ENCODE measurements at regions not wholly inside any gene's neighbourhood (a gene's known extent, or its start where the extent isn't known, plus 50 kb on each side); places are given as distances from the start of the nearest gene placed in this dataset.

- Mint-ChIP-seq H3K4me1 (peaks cover 0 to 3% (median 0%) of the 10 kb centered on the region in 3 donors), H3K27ac (no peak overlapping the region), H3K36me3 (no peaks in the 10 kb centered on the region), H3K9me3 (peaks cover 0 to 15% (median 2%) of the 10 kb centered on the region in 3 donors), H3K27me3 (no peaks in the 10 kb centered on the region), H3K4me3 (no peak overlapping the region)
- no peak overlapping the region for H3K4me3 ChIP-seq (ENCODE audit: control insufficient read depth in 1 of 2, extremely low read depth in 1 of 2, low read length in 1 of 2)
- ChIA-PET POLR2A (no interaction called here), CTCF (no interaction called here)
- H3K36me3 ChIP-seq (ENCODE audit: control insufficient read depth in 2 of 2, extremely low read depth in 1 of 2, insufficient read depth in 1 of 2, low read length in 1 of 2) = no peaks in the 10 kb centered on the region
- no peaks in the 10 kb centered on the region for H3K27me3 ChIP-seq (replicated peaks in 1 of 2; ENCODE audit: control insufficient read depth in 2 of 2, extremely low read depth in 1 of 2, insufficient read depth in 2 of 2, low read length in 1 of 2)
- ATAC-seq (replicated peaks in 1 of 4) (no peak), DNase-seq (no peak)
- no peaks in the 10 kb centered on the region for H3K9me3 ChIP-seq
- no CpG with 5 or more reads among the region's 2 CpGs for WGBS (ENCODE audit: insufficient coverage)
- H3K4me1 ChIP-seq (ENCODE audit: control insufficient read depth in 1 of 2, extremely low read depth in 1 of 2, insufficient read depth in 2 of 2, low read length in 2 of 2) = peaks cover 0 to 5% of the 10 kb centered on the region in 2 experiments
- H3K27ac ChIP-seq (ENCODE audit: low read length) = no peak overlapping the region
Measured at GRCh38 chr5:33160871-33161270, 279.9 kb upstream of the TARS1 start.

GRCh38 chr5:33161421-33161820, 279.3 kb upstream of the TARS1 start:
- H3K36me3 Mint-ChIP-seq = no peaks in the 10 kb centered on the region
- peaks cover 0 to 3% (median 0%) of the 10 kb centered on the region in 3 donors for H3K4me1 Mint-ChIP-seq
- Histone ChIP-seq H3K4me3 (ENCODE audit: control insufficient read depth in 1 of 2, extremely low read depth in 1 of 2, low read length in 1 of 2) (no peak overlapping the region), H3K36me3 (ENCODE audit: control insufficient read depth in 2 of 2, extremely low read depth in 1 of 2, insufficient read depth in 1 of 2, low read length in 1 of 2) (no peaks in the 10 kb centered on the region), H3K9me3 (no peaks in the 10 kb centered on the region), H3K27ac (ENCODE audit: low read length) (no peak overlapping the region), H3K27me3 (replicated peaks in 1 of 2; ENCODE audit: control insufficient read depth in 2 of 2, extremely low read depth in 1 of 2, insufficient read depth in 2 of 2, low read length in 1 of 2) (no peaks in the 10 kb centered on the region), H3K4me1 (ENCODE audit: control insufficient read depth in 1 of 2, extremely low read depth in 1 of 2, insufficient read depth in 2 of 2, low read length in 2 of 2) (peaks cover 0 to 5% of the 10 kb centered on the region in 2 experiments)
- peaks cover 0 to 13% (median 4%) of the 10 kb centered on the region in 3 donors for H3K9me3 Mint-ChIP-seq
- POLR2A ChIA-PET = no interaction called here
- WGBS (ENCODE audit: insufficient coverage) = 25% methylated on average over 2 of the region's 3 CpGs
- ATAC-seq (replicated peaks in 1 of 4) = no peak
- H3K27me3 Mint-ChIP-seq = no peaks in the 10 kb centered on the region
- CTCF ChIA-PET = no interaction called here
- no peak overlapping the region for H3K27ac Mint-ChIP-seq
- DNase-seq = no peak
- no peak overlapping the region for H3K4me3 Mint-ChIP-seq

- Mint-ChIP-seq H3K27ac (no peak overlapping the region), H3K9me3 (peaks cover 0 to 13% (median 4%) of the 10 kb centered on the region in 3 donors), H3K4me3 (no peak overlapping the region), H3K27me3 (no peaks in the 10 kb centered on the region), H3K4me1 (peaks cover 0 to 3% (median 0%) of the 10 kb centered on the region in 3 donors), H3K36me3 (no peaks in the 10 kb centered on the region)
- H3K4me3 ChIP-seq (ENCODE audit: control insufficient read depth in 1 of 2, extremely low read depth in 1 of 2, low read length in 1 of 2) = no peak overlapping the region
- CTCF ChIA-PET = no interaction called here
- POLR2A ChIA-PET = interaction anchor here in 1 of 2 donors (0.6 kb wide), 1 partner anchor 168 kb away, joined by 3 read pairs; no protein-coding TSS in a partner anchor
- DNase-seq = peak in 1 of 35 experiments; percentile 1
- ATAC-seq (replicated peaks in 1 of 4) = no peak
- no peaks in the 10 kb centered on the region for H3K9me3 ChIP-seq
- H3K36me3 ChIP-seq (ENCODE audit: control insufficient read depth in 2 of 2, extremely low read depth in 1 of 2, insufficient read depth in 1 of 2, low read length in 1 of 2) = no peaks in the 10 kb centered on the region
- WGBS (ENCODE audit: insufficient coverage) = 96% methylated on average over 12 of the region's 18 CpGs
- H3K27ac ChIP-seq (ENCODE audit: low read length) = no peak overlapping the region
- H3K4me1 ChIP-seq (ENCODE audit: control insufficient read depth in 1 of 2, extremely low read depth in 1 of 2, insufficient read depth in 2 of 2, low read length in 2 of 2) = peaks cover 0 to 5% of the 10 kb centered on the region in 2 experiments
- H3K27me3 ChIP-seq (replicated peaks in 1 of 2; ENCODE audit: control insufficient read depth in 2 of 2, extremely low read depth in 1 of 2, insufficient read depth in 2 of 2, low read length in 1 of 2) = no peaks in the 10 kb centered on the region
Measured at GRCh38 chr5:33162057-33162456, 278.7 kb upstream of the TARS1 start.

- ChIA-PET CTCF (no interaction called here), POLR2A (no interaction called here)
- no peak overlapping the region for H3K4me3 Mint-ChIP-seq
- H3K4me1 Mint-ChIP-seq = no peaks in the 10 kb centered on the region
- H3K27me3 ChIP-seq (replicated peaks in 1 of 2; ENCODE audit: control insufficient read depth in 2 of 2, extremely low read depth in 1 of 2, insufficient read depth in 2 of 2, low read length in 1 of 2) = no peaks in the 10 kb centered on the region
- DNase-seq (no peak), ATAC-seq (replicated peaks in 1 of 4) (no peak)
- H3K9me3 ChIP-seq = peaks cover 4% of the 10 kb centered on the region
- H3K27me3 Mint-ChIP-seq = no peaks in the 10 kb centered on the region
- no peak overlapping the region for H3K4me3 ChIP-seq (ENCODE audit: control insufficient read depth in 1 of 2, extremely low read depth in 1 of 2, low read length in 1 of 2)
- H3K4me1 ChIP-seq (ENCODE audit: control insufficient read depth in 1 of 2, extremely low read depth in 1 of 2, insufficient read depth in 2 of 2, low read length in 2 of 2) = no peaks in the 10 kb centered on the region
- peaks cover 5 to 22% (median 17%) of the 10 kb centered on the region in 3 donors for H3K9me3 Mint-ChIP-seq
- H3K27ac ChIP-seq (ENCODE audit: low read length) = no peak overlapping the region
- no peaks in the 10 kb centered on the region for H3K36me3 ChIP-seq (ENCODE audit: control insufficient read depth in 2 of 2, extremely low read depth in 1 of 2, insufficient read depth in 1 of 2, low read length in 1 of 2)
- 75% methylated on average over 3 of the region's 4 CpGs for WGBS (ENCODE audit: insufficient coverage)
- no peak overlapping the region for H3K27ac Mint-ChIP-seq
- no peaks in the 10 kb centered on the region for H3K36me3 Mint-ChIP-seq
Measured at GRCh38 chr5:33166522-33166921, 274.2 kb upstream of the TARS1 start.

GRCh38 chr5:33166948-33167347, 273.8 kb upstream of the TARS1 start:
- H3K9me3 ChIP-seq = peaks cover 4% of the 10 kb centered on the region
- no peak overlapping the region for H3K27ac ChIP-seq (ENCODE audit: low read length)
- Mint-ChIP-seq H3K27me3 (no peaks in the 10 kb centered on the region), H3K4me3 (no peak overlapping the region), H3K9me3 (peaks cover 5 to 24% (median 17%) of the 10 kb centered on the region in 3 donors), H3K4me1 (no peaks in the 10 kb centered on the region), H3K27ac (no peak overlapping the region), H3K36me3 (no peaks in the 10 kb centered on the region)
- 45% methylated on average over 2 of the region's 2 CpGs for WGBS (ENCODE audit: insufficient coverage)
- ATAC-seq (replicated peaks in 1 of 4) (no peak), DNase-seq (no peak)
- POLR2A ChIA-PET = no interaction called here
- H3K4me3 ChIP-seq (ENCODE audit: control insufficient read depth in 1 of 2, extremely low read depth in 1 of 2, low read length in 1 of 2) = no peak overlapping the region
- no peaks in the 10 kb centered on the region for H3K36me3 ChIP-seq (ENCODE audit: control insufficient read depth in 2 of 2, extremely low read depth in 1 of 2, insufficient read depth in 1 of 2, low read length in 1 of 2)
- CTCF ChIA-PET = no interaction called here
- no peaks in the 10 kb centered on the region for H3K27me3 ChIP-seq (replicated peaks in 1 of 2; ENCODE audit: control insufficient read depth in 2 of 2, extremely low read depth in 1 of 2, insufficient read depth in 2 of 2, low read length in 1 of 2)
- H3K4me1 ChIP-seq (ENCODE audit: control insufficient read depth in 1 of 2, extremely low read depth in 1 of 2, insufficient read depth in 2 of 2, low read length in 2 of 2) = no peaks in the 10 kb centered on the region

GRCh38 chr5:33167541-33167940, 273.2 kb upstream of the TARS1 start:
- H3K4me1 ChIP-seq (ENCODE audit: control insufficient read depth in 1 of 2, extremely low read depth in 1 of 2, insufficient read depth in 2 of 2, low read length in 2 of 2) = no peaks in the 10 kb centered on the region
- no peak overlapping the region for H3K4me3 Mint-ChIP-seq
- H3K4me3 ChIP-seq (ENCODE audit: control insufficient read depth in 1 of 2, extremely low read depth in 1 of 2, low read length in 1 of 2) = no peak overlapping the region
- no peaks in the 10 kb centered on the region for H3K4me1 Mint-ChIP-seq
- ATAC-seq (replicated peaks in 1 of 4) (no peak), DNase-seq (no peak)
- H3K36me3 Mint-ChIP-seq = no peaks in the 10 kb centered on the region
- H3K36me3 ChIP-seq (ENCODE audit: control insufficient read depth in 2 of 2, extremely low read depth in 1 of 2, insufficient read depth in 1 of 2, low read length in 1 of 2) = no peaks in the 10 kb centered on the region
- no peaks in the 10 kb centered on the region for H3K27me3 Mint-ChIP-seq
- H3K27me3 ChIP-seq (replicated peaks in 1 of 2; ENCODE audit: control insufficient read depth in 2 of 2, extremely low read depth in 1 of 2, insufficient read depth in 2 of 2, low read length in 1 of 2) = no peaks in the 10 kb centered on the region
- ChIA-PET CTCF (no interaction called here), POLR2A (no interaction called here)
- no peak overlapping the region for H3K27ac ChIP-seq (ENCODE audit: low read length)
- no peak overlapping the region for H3K27ac Mint-ChIP-seq
- peaks cover 5 to 24% (median 17%) of the 10 kb centered on the region in 3 donors for H3K9me3 Mint-ChIP-seq
- WGBS (ENCODE audit: insufficient coverage) = no CpG with 5 or more reads among the region's 1 CpG
- peaks cover 4% of the 10 kb centered on the region for H3K9me3 ChIP-seq

- H3K9me3 Mint-ChIP-seq = peaks cover 5 to 19% (median 17%) of the 10 kb centered on the region in 3 donors
- POLR2A ChIA-PET = no interaction called here
- Histone ChIP-seq H3K4me1 (ENCODE audit: control insufficient read depth in 1 of 2, extremely low read depth in 1 of 2, insufficient read depth in 2 of 2, low read length in 2 of 2) (no peaks in the 10 kb centered on the region), H3K36me3 (ENCODE audit: control insufficient read depth in 2 of 2, extremely low read depth in 1 of 2, insufficient read depth in 1 of 2, low read length in 1 of 2) (no peaks in the 10 kb centered on the region), H3K9me3 (peaks cover 4% of the 10 kb centered on the region), H3K4me3 (ENCODE audit: control insufficient read depth in 1 of 2, extremely low read depth in 1 of 2, low read length in 1 of 2) (no peak overlapping the region), H3K27me3 (replicated peaks in 1 of 2; ENCODE audit: control insufficient read depth in 2 of 2, extremely low read depth in 1 of 2, insufficient read depth in 2 of 2, low read length in 1 of 2) (no peaks in the 10 kb centered on the region), H3K27ac (ENCODE audit: low read length) (no peak overlapping the region)
- DNase-seq = no peak
- WGBS (ENCODE audit: insufficient coverage) = no CpG with 5 or more reads among the region's 1 CpG
- H3K27me3 Mint-ChIP-seq = no peaks in the 10 kb centered on the region
- CTCF ChIA-PET = no interaction called here
- no peaks in the 10 kb centered on the region for H3K36me3 Mint-ChIP-seq
- no peak overlapping the region for H3K4me3 Mint-ChIP-seq
- H3K27ac Mint-ChIP-seq = no peak overlapping the region
- no peak for ATAC-seq (replicated peaks in 1 of 4)
- H3K4me1 Mint-ChIP-seq = no peaks in the 10 kb centered on the region
Measured at GRCh38 chr5:33170411-33170810, 270.4 kb upstream of the TARS1 start.

Measured in T-cell (primary cell).